Activated T-cell treated with anti-CD3 and anti-CD28 coated beads, Interleukin-2, amount 50 U/mL, for 24 hours (primary cell): ENCODE measurements at regions not wholly inside any gene's neighbourhood (a gene's known extent, or its start where the extent isn't known, plus 50 kb on each side); places are given as distances from the start of the nearest gene placed in this dataset.

Source experiments
- DNase-seq: peaks from one replicate; pipeline ENCODE4 v3.0.0-alpha.2; 2020
- H3K27ac Mint-ChIP-seq: 2 replicates; pipeline ENCODE4 v1.8.0; 2020; ENCODE audit warnings: mild to moderate bottlenecking, mixed read lengths
- H3K27me3 Mint-ChIP-seq: 2 replicates; pipeline ENCODE4 v1.8.0; 2020; ENCODE audit warnings: mixed read lengths
- H3K36me3 Mint-ChIP-seq: 2 replicates; pipeline ENCODE4 v1.8.0; 2020; ENCODE audit warnings: low read depth, mixed read lengths
- H3K4me1 Mint-ChIP-seq: 2 replicates; pipeline ENCODE4 v1.8.0; 2020; ENCODE audit warnings: low read depth, mixed read lengths
- H3K4me3 Mint-ChIP-seq: 2 replicates; pipeline ENCODE4 v1.8.0; 2020; ENCODE audit warnings: mild to moderate bottlenecking, moderate library complexity, mixed read lengths
- H3K9me3 Mint-ChIP-seq: 2 replicates; pipeline ENCODE4 v1.8.0; 2020; ENCODE audit warnings: mixed read lengths

DNA sequence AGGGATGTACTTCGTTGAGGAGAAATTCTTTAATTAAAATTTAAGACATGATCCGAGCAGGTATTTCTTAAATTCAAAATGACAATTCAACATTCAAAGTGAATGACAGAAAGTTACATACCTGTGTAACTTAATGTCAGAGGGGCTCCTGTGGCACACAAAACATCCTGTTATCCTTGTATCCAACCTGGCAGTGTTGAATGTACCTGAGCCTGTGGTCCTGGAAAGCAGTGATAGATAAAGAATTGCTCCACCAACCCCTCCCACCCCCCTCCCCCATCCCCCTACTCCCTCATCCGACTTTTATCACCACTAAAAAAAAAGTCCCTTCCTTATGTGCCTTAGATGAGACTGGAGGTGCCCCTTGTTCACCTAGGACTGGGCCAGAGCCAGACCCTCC lies 119.4 kb upstream of the ADCY1 start:
- H3K4me1 Mint-ChIP-seq = no peaks in the 10 kb centered on the region
- DNase-seq = no peak
- no peak overlapping the region for H3K4me3 Mint-ChIP-seq
- H3K27ac Mint-ChIP-seq = no peak overlapping the region
- H3K27me3 Mint-ChIP-seq = peaks cover 18% of the 10 kb centered on the region
- no peaks in the 10 kb centered on the region for H3K9me3 Mint-ChIP-seq
- H3K36me3 Mint-ChIP-seq = no peaks in the 10 kb centered on the region

DNA sequence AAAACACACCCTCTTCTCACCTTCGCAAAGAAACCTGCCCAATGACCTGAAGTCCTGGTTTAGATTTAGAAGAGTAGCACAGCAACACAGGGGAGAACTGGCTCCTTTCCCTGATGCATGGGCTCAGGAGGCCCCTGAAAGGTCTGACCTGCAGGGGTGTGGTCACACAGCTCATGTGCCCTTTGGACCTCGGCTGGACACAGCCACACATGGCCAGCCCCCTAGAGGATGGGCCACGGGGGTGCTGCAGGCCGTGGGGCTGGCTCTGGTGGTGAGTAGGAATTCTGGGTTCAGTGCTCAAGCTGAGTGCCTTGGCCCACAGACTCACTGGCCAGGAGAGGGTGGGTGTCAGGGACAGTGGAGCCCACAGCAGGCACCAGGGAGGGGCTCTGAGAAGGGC lies 118.5 kb upstream of the ADCY1 start:
- H3K9me3 Mint-ChIP-seq = no peaks in the 10 kb centered on the region
- H3K27me3 Mint-ChIP-seq = peaks cover 18% of the 10 kb centered on the region
- no peak overlapping the region for H3K27ac Mint-ChIP-seq
- H3K4me1 Mint-ChIP-seq = no peaks in the 10 kb centered on the region
- no peak overlapping the region for H3K4me3 Mint-ChIP-seq
- no peaks in the 10 kb centered on the region for H3K36me3 Mint-ChIP-seq
- no peak for DNase-seq

DNA sequence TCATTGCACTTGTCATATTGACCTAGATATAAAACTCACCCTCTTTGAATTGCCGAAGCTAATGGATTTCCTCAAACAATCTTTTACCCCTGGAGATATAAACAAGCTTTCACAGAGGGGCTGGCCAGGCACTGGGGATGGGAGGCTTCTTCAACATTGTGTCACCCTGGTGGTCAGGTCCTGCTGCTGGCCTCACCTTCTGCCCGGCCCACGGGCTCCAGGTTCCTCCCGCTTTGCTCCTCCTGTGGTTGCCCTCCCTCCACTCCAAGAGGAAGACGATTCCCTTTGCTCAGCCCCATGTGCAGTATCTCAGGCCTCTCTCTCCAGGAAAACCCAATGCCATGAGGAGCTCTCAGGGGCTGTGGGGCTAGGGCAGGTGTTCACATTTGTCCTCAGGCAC lies 118.1 kb upstream of the ADCY1 start:
- Mint-ChIP-seq H3K27me3 (peaks cover 18% of the 10 kb centered on the region), H3K4me3 (no peak overlapping the region), H3K4me1 (no peaks in the 10 kb centered on the region), H3K27ac (no peak overlapping the region), H3K36me3 (no peaks in the 10 kb centered on the region), H3K9me3 (no peaks in the 10 kb centered on the region)
- DNase-seq = no peak

DNA sequence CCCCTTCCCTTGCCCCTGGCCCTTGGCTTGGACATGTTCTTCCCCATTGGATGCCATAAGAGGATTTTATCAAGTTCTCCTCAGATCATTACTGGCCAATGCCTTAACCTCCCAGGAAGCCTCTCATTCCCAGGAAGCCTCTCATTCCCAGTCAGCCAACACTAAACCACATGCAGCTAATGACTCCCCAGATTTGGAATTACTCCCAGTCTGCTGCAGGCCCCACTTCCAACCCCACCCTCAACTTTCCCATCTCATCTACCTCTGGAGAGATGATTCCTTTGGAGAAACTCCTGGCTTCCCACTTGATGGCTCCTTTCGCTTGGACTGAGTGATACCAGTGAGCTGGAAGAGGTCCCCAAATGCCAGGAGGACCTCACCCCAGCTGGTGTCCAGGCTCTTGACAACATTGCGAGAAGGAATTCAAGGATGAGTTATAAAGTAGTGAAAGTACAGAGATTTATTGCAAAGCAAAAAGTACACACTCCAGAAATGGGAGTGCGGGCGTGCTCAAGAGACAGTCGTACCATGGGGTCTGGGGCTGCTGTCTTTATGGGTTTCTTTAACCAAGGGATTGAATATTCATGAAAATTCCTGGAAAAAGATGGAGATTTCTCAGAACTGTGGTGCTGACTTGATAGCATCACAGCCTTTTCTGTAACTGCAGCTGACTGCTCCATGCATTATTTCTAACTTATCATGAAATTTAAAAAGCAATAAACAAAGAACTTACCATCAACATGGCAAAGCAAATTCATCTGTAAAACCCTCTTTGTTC lies 117.2 kb upstream of the ADCY1 start:
- no peak for DNase-seq
- no peaks in the 10 kb centered on the region for H3K4me1 Mint-ChIP-seq
- no peaks in the 10 kb centered on the region for H3K9me3 Mint-ChIP-seq
- no peak overlapping the region for H3K27ac Mint-ChIP-seq
- no peaks in the 10 kb centered on the region for H3K36me3 Mint-ChIP-seq
- no peak overlapping the region for H3K4me3 Mint-ChIP-seq
- peaks cover 15% of the 10 kb centered on the region for H3K27me3 Mint-ChIP-seq

DNA sequence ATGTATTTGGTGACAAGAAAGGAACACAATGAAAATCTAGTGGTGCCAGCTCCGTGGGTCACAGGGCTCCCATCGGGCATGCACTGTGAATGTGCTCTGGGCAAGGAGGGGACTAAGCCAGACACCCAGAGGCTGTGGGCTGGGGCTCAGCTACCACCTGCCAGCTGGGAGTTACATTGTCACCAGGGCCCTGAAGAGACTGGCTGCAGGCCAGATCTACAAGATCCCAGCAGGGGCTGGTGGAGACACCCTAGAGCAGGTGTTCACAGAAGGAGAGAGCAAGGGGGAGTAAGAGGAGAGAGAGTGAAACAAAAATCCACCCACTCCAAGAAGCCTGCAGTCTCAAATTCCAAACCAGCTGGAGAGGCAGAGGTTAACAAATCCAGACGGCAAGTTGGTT lies 116.6 kb upstream of the ADCY1 start:
- Mint-ChIP-seq H3K4me1 (no peaks in the 10 kb centered on the region), H3K27me3 (peaks cover 15% of the 10 kb centered on the region), H3K27ac (no peak overlapping the region), H3K36me3 (no peaks in the 10 kb centered on the region), H3K9me3 (no peaks in the 10 kb centered on the region), H3K4me3 (no peak overlapping the region)
- no peak for DNase-seq

DNA sequence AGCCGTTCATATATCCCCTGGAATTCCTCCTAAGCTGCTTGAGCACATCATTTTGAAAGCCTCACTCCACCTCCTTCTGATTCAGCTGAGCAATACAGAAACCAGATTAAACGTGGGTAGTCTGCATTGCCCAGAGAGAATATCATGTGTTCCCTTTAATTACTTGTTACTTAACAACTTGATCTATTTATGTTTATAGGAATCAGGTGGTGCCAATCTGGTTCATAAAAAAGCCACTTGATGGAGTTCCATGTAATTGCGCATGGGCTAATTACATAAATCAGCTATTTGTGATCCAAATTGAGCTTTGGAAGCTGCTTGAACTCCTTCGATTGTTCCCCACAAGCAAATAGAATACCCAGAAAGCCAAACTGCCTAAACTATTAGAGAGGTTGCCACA lies 114.7 kb upstream of the ADCY1 start:
- Mint-ChIP-seq H3K4me1 (no peaks in the 10 kb centered on the region), H3K4me3 (no peak overlapping the region), H3K27ac (no peak overlapping the region), H3K27me3 (peaks cover 9% of the 10 kb centered on the region), H3K9me3 (peaks cover 8% of the 10 kb centered on the region), H3K36me3 (no peaks in the 10 kb centered on the region)
- no peak for DNase-seq

DNA sequence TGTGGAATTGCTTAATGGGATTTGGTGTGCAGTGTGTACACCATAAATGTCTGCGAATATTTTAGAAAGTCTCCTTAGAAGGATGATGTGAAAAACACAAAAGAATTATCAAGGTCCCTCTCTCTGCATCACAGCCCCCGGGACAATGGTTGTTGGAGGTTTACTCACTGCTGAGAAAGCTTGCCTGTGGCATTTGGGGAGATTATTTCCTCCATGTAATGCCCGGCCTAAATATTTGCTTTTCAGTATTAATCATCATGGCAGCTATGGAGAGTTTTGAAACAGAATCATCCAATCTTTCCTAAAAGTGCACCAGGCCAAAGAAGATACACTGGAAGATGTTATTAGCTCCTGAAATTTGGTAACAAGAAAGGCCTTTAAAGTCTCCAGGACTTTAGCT lies 113.8 kb upstream of the ADCY1 start:
- H3K27ac Mint-ChIP-seq = no peak overlapping the region
- H3K27me3 Mint-ChIP-seq = peaks cover 4% of the 10 kb centered on the region
- no peak overlapping the region for H3K4me3 Mint-ChIP-seq
- no peaks in the 10 kb centered on the region for H3K4me1 Mint-ChIP-seq
- H3K9me3 Mint-ChIP-seq = peaks cover 8% of the 10 kb centered on the region
- H3K36me3 Mint-ChIP-seq = no peaks in the 10 kb centered on the region
- DNase-seq = no peak

DNA sequence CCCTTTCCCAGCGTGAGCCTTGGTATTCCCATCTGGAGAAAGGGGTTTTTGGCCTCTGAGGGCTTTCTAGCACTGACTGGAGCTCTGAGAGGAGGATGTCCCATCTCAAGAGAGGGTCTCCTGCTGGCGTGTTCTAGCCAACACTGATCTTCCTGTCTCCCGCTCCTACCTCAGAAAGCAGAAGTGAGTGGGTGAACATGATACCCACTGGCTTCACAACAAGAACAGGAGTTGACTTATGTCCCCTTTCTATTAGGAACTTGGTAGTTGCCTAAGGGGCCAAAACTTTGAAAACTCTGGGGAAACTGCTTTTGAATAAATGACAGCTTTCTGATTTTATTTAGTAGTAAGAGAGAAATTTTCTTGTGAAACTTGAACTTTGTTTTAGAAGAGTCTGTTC lies 113.1 kb upstream of the ADCY1 start:
- Mint-ChIP-seq H3K27ac (no peak overlapping the region), H3K4me3 (no peak overlapping the region), H3K9me3 (peaks cover 8% of the 10 kb centered on the region), H3K27me3 (peaks cover 4% of the 10 kb centered on the region), H3K36me3 (no peaks in the 10 kb centered on the region), H3K4me1 (no peaks in the 10 kb centered on the region)
- DNase-seq = no peak

DNA sequence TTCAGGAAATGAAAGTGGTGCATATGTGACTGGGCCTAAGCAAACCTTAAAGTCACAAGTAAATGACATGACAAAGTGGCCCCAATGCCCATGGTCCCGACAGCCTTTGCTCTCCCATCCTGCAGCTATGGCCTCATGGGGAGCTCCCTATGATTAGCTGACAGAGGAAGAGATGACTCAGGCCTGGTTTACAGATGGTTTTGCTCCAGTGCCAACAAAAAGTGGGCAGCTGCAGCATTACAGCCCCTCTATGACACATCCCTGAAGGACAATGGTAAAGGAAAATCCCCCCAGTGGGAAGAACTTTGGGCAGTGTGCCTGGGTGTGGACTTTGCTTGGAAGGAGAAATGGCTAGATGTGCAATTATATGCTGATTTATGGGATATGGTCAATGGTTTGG lies 105.1 kb upstream of the ADCY1 start:
- Mint-ChIP-seq H3K4me3 (no peak overlapping the region), H3K4me1 (no peaks in the 10 kb centered on the region), H3K27me3 (peaks cover 38% of the 10 kb centered on the region), H3K9me3 (no peaks in the 10 kb centered on the region), H3K36me3 (no peaks in the 10 kb centered on the region), H3K27ac (no peak overlapping the region)
- DNase-seq = no peak

DNA sequence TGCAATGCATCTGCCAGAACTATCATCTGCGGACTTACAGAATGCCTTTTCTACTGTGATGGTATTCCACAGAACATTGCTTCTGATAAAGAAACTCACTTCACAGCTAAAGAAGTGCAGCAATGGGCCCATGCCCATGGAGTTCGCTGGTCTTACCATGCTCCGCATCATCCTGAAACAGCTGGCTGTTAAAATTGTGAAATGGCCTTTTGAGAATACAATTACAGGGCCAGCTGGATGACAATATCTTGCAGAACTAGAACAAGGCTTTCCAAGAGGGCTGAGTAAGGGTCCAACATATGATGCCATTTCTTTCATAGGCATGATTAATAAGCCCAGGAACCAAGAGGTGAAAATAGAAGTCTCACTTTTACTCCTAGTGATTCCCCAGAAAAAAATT lies 104.1 kb upstream of the ADCY1 start:
- no peak overlapping the region for H3K27ac Mint-ChIP-seq
- H3K4me3 Mint-ChIP-seq = no peak overlapping the region
- DNase-seq = no peak
- peaks cover 41% of the 10 kb centered on the region for H3K27me3 Mint-ChIP-seq
- no peaks in the 10 kb centered on the region for H3K9me3 Mint-ChIP-seq
- no peaks in the 10 kb centered on the region for H3K36me3 Mint-ChIP-seq
- no peaks in the 10 kb centered on the region for H3K4me1 Mint-ChIP-seq

DNA sequence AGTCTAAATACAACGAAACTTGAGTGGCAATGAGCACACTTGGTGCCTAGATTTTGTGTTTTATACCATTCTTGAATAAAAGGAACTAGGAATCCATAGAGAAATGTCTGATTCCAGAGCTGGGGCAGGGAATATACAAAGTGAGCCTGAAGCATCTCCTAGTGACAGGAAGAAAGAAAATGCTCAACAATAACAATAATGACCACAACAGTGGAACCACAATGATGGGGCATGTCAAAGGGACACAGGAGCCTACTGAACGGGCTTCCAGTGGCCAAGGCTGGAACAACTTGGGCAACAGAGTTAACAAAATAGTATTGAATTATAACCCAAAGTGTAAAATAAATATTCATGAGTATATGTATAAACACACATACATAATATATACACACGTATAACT lies 94.4 kb upstream of the ADCY1 start:
- DNase-seq = no peak
- peaks cover 4% of the 10 kb centered on the region for H3K27me3 Mint-ChIP-seq

DNA sequence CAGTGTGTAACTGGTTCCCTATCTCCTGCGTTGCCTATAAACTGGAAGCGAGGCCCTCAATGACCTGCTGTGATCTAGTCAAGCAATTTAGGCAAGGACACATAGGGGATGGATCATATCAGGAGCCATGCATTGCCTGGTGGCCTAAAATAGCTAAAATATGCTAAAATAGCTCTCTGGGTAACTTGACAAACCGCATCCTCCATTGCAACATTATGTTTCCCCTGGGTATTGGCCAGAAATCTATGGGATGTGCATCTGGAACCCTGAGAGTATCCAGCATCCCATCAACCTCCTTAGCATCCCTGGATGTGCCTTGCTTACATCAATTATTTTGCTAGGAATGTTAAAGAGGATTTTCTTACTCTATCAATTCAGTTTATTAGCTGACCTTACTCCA lies 91.7 kb upstream of the ADCY1 start:
- no peaks in the 10 kb centered on the region for H3K4me1 Mint-ChIP-seq
- no peaks in the 10 kb centered on the region for H3K36me3 Mint-ChIP-seq
- H3K9me3 Mint-ChIP-seq = no peaks in the 10 kb centered on the region
- H3K4me3 Mint-ChIP-seq = no peak overlapping the region
- H3K27ac Mint-ChIP-seq = no peak overlapping the region
- no peaks in the 10 kb centered on the region for H3K27me3 Mint-ChIP-seq
- DNase-seq = no peak

More for the DNA sequence above, 94.4 kb upstream of the ADCY1 start:
- Mint-ChIP-seq H3K36me3 (no peaks in the 10 kb centered on the region), H3K9me3 (no peaks in the 10 kb centered on the region), H3K27ac (no peak overlapping the region), H3K4me1 (no peaks in the 10 kb centered on the region), H3K4me3 (no peak overlapping the region)

DNA sequence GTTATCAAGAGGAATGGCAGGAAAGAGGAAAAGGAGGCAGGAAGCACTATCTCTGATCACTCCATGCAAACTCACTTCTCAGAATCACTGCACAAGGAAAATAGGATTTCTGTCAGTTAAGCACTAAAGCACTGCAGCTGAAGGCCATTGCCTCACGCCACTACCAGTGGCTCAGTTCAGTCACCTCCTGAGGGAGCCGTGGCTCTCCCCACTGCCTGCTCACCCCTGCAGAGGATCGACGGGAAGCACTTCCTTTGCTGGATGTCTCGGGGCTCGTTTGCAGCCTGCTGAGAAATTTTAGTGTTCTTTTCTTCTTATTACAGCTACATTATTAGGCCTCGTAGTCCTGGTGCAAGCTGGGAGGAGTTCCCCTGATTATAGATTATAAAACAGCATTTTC lies 90.1 kb upstream of the ADCY1 start:
- no peaks in the 10 kb centered on the region for H3K4me1 Mint-ChIP-seq
- DNase-seq = no peak
- no peak overlapping the region for H3K27ac Mint-ChIP-seq
- no peaks in the 10 kb centered on the region for H3K27me3 Mint-ChIP-seq
- no peak overlapping the region for H3K4me3 Mint-ChIP-seq
- H3K9me3 Mint-ChIP-seq = no peaks in the 10 kb centered on the region
- no peaks in the 10 kb centered on the region for H3K36me3 Mint-ChIP-seq

DNA sequence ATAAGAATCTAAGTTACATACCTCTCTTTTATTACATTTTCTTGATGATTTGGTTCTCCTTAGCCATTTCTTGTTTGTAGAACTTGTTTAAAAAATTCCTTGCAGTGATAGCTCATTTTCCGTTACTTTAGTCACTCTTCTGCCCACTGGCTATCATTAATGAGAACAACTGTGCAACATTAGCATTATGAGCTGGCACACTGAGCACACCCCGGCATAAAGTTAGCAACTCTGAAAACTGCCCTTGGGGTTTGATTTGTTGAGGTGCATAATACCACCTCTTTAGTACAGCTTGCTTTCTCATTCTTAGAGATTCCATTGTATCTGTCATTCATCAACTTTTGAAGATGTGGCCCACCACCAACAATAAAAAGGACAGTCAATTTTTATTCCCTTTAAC lies 87.6 kb upstream of the ADCY1 start:
- Mint-ChIP-seq H3K36me3 (no peaks in the 10 kb centered on the region), H3K9me3 (no peaks in the 10 kb centered on the region), H3K4me1 (no peaks in the 10 kb centered on the region), H3K27me3 (peaks cover 2% of the 10 kb centered on the region), H3K27ac (no peak overlapping the region), H3K4me3 (no peak overlapping the region)
- no peak for DNase-seq

DNA sequence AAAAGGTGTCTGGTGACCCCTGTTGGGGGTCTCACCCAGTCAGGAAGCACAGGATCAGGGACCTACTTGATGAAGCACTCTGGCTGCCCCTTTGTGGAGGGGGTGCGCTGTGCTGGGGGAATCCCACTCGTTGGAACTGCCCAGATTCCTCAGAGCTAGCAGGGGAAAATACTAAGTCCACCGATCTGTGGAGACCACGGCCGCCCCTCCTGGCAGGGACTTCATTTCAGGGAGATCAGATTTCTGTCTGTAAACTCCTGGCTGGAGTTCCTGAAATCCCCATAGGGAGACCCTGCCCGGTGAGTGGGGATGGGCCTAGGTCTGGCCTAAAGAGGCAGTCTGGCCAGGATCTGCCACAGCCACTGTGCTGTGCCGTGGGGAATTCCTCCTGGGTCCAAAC lies 79.3 kb upstream of the ADCY1 start:
- Mint-ChIP-seq H3K4me3 (no peak overlapping the region), H3K4me1 (no peaks in the 10 kb centered on the region)

DNA sequence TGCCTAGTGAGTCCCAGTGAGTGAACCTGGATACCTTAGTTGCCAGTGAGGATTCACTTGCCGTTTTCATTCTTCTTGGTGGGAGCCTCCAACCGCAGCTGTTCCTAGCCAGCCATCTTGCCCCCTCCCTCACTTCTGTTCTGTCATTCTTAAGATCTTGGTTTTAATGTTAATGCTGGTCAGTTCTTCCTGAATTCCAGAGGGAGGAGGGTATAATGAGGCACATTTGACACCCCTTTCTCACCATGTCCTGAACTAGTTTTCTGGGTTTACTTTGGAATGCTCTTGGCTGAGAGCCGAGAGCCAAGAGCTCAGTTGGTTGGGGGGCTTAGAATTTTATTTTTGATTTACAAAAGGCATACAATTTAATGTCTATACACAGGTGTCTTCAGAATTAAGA lies 78.5 kb upstream of the ADCY1 start:
- H3K9me3 Mint-ChIP-seq = peaks cover 7% of the 10 kb centered on the region
- H3K27ac Mint-ChIP-seq = no peak overlapping the region
- H3K27me3 Mint-ChIP-seq = peaks cover 18% of the 10 kb centered on the region
- H3K4me3 Mint-ChIP-seq = no peak overlapping the region
- H3K36me3 Mint-ChIP-seq = no peaks in the 10 kb centered on the region
- DNase-seq = no peak
- H3K4me1 Mint-ChIP-seq = no peaks in the 10 kb centered on the region

More for the DNA sequence above, 79.3 kb upstream of the ADCY1 start:
- Mint-ChIP-seq H3K36me3 (no peaks in the 10 kb centered on the region), H3K9me3 (peaks cover 5% of the 10 kb centered on the region), H3K27ac (no peak overlapping the region), H3K27me3 (peaks cover 18% of the 10 kb centered on the region)
- no peak for DNase-seq
